ENCODE measurements at regions not wholly inside any gene's neighbourhood (a gene's known extent, or its start where the extent isn't known, plus 50 kb on each side); places are given as distances from the start of the nearest gene placed in this dataset.

DNA sequence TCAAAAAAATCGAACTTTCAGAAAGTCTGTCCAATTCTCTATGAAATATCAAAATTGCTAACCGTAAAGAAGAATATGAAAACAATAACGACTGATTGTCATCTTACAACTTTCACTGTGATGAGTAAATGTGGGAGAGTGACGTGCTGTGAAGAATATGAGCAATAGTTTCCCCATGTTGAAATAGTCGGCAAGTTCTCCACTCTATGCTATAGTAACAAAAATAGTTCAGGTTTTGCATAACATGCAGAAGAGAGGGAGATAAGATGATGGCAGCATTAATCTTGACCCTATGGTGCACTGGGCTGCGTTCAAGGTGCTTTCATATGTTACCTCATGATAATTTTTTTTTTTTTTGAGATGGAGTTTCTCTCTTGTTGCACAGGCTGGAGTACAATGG, 196.8 kb upstream of the CYRIA start:
- TF ChIP-seq YY1 (IDR thresholded peaks at IDR 0.05; ENCODE audit: low read depth) (no peak), EZH2phosphoT487 (IDR thresholded peaks at IDR 0.05; ENCODE audit: borderline replicate concordance, low read depth) (no peak), RAD21 (IDR thresholded peaks at IDR 0.05; ENCODE audit: low read length) (no peak), MEF2A (IDR thresholded peaks at IDR 0.05; ENCODE audit: borderline replicate concordance, low read depth) (no peak), MXI1 (IDR thresholded peaks at IDR 0.05; ENCODE audit: low read depth, low read length) (no peak), USF2 (IDR thresholded peaks at IDR 0.05; ENCODE audit: borderline replicate concordance, low read depth, low read length) (no peak)
- H3K27ac ChIP-seq (ENCODE audit: low read depth in 2 of 2, low read length in 1 of 2) = no peak overlapping the region
- H3K4me2 ChIP-seq = no peak overlapping the region
- no peaks in the 10 kb centered on the region for H3F3A ChIP-seq (replicated peaks; ENCODE audit: insufficient read depth)
- no peak for DNase-seq
- H4K20me1 ChIP-seq (ENCODE audit: insufficient read depth) = no peaks in the 10 kb centered on the region
- no peaks in the 10 kb centered on the region for H3K79me2 ChIP-seq (ENCODE audit: insufficient read depth)
- H3K9ac ChIP-seq = no peak overlapping the region
- ChIA-PET CTCF (no interaction called here), POLR2A (no interaction called here)
- no peaks in the 10 kb centered on the region; a peak in 1 of 4 replicates for H3K4me1 ChIP-seq (ENCODE audit: control insufficient read depth in 1 of 2, insufficient read depth in 2 of 2, low read depth in 1 of 2, low read length in 1 of 2)
- 39% methylated on average over 6 of the region's 6 CpGs for WGBS (ENCODE audit: low lambda C conversion rate)
- no peak overlapping the region for H2AFZ ChIP-seq (ENCODE audit: low read depth)
- H3K4me3 ChIP-seq (ENCODE audit: low read depth in 2 of 2, low read length in 1 of 2) = no peak overlapping the region
- H3K27me3 ChIP-seq (ENCODE audit: insufficient read depth) = no peaks in the 10 kb centered on the region
- H3K36me3 ChIP-seq (replicated peaks in 1 of 2; ENCODE audit: control insufficient read depth in 1 of 2, insufficient read depth in 2 of 2, low read length in 1 of 2) = no peaks in the 10 kb centered on the region
- H3K9me2 ChIP-seq = no peaks in the 10 kb centered on the region
- no peaks in the 10 kb centered on the region for H3K9me3 ChIP-seq

GRCh38 chr2:16861530-16861929, 195.9 kb upstream of the CYRIA start:
- DNase-seq = no peak

More at GRCh38 chr2:16861530-16861929, 195.9 kb upstream of the CYRIA start:
- POLR2A ChIA-PET = interaction anchor here (0.5 kb wide), 1 partner anchor 130 kb away, joined by 3 read pairs; no protein-coding TSS in a partner anchor
- no peaks in the 10 kb centered on the region for H3K36me3 ChIP-seq (replicated peaks in 1 of 2; ENCODE audit: control insufficient read depth in 1 of 2, insufficient read depth in 2 of 2, low read length in 1 of 2)
- no peaks in the 10 kb centered on the region for H3K79me2 ChIP-seq (ENCODE audit: insufficient read depth)
- no peak overlapping the region for H3K4me2 ChIP-seq
- H2AFZ ChIP-seq (ENCODE audit: low read depth) = no peak overlapping the region
- H4K20me1 ChIP-seq (ENCODE audit: insufficient read depth) = no peaks in the 10 kb centered on the region
- no peak overlapping the region for H3K27ac ChIP-seq (ENCODE audit: low read depth in 2 of 2, low read length in 1 of 2)
- no peaks in the 10 kb centered on the region for H3K9me3 ChIP-seq
- TF ChIP-seq SIN3A (IDR thresholded peaks at IDR 0.05; ENCODE audit: borderline replicate concordance, low read depth, low read length) (no peak), MAX (IDR thresholded peaks at IDR 0.05; ENCODE audit: low read depth) (no peak), MEF2A (IDR thresholded peaks at IDR 0.05; ENCODE audit: borderline replicate concordance, low read depth) (no peak), RFX5 (IDR thresholded peaks at IDR 0.05; ENCODE audit: low read length) (no peak), GATA2 (CRISPR knock-in tag; IDR thresholded peaks at IDR 0.05) (no peak), TAF1 (IDR thresholded peaks at IDR 0.05; ENCODE audit: borderline replicate concordance, low read depth, low read length) (no peak), FOXM1 (IDR thresholded peaks at IDR 0.05; ENCODE audit: low read depth) (no peak), USF2 (IDR thresholded peaks at IDR 0.05; ENCODE audit: borderline replicate concordance, low read depth, low read length) (no peak), RAD21 (IDR thresholded peaks at IDR 0.05; ENCODE audit: low read length) (no peak), SMC3 (IDR thresholded peaks at IDR 0.05; ENCODE audit: low read depth, low read length) (no peak)
- TF ChIP-seq, protein P1, sequence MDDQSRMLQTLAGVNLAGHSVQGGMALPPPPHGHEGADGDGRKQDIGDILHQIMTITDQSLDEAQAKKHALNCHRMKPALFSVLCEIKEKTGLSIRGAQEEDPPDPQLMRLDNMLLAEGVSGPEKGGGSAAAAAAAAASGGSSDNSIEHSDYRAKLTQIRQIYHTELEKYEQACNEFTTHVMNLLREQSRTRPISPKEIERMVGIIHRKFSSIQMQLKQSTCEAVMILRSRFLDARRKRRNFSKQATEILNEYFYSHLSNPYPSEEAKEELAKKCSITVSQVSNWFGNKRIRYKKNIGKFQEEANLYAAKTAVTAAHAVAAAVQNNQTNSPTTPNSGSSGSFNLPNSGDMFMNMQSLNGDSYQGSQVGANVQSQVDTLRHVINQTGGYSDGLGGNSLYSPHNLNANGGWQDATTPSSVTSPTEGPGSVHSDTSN (IDR thresholded peaks at IDR 0.05) = no peak
- H3K4me3 ChIP-seq (ENCODE audit: low read depth in 2 of 2, low read length in 1 of 2) = no peak overlapping the region
- no peak overlapping the region for H3K9ac ChIP-seq
- no peaks in the 10 kb centered on the region for H3F3A ChIP-seq (replicated peaks; ENCODE audit: insufficient read depth)
- 27% methylated on average over 2 of the region's 2 CpGs for WGBS (ENCODE audit: low lambda C conversion rate)
- H3K27me3 ChIP-seq (ENCODE audit: insufficient read depth) = no peaks in the 10 kb centered on the region
- H3K4me1 ChIP-seq (ENCODE audit: control insufficient read depth in 1 of 2, insufficient read depth in 2 of 2, low read depth in 1 of 2, low read length in 1 of 2) = no peaks in the 10 kb centered on the region; a peak in 1 of 4 replicates
- no peaks in the 10 kb centered on the region for H3K9me2 ChIP-seq
- CTCF ChIA-PET = interaction anchor here (0.6 to 1.2 kb wide), 3 partner anchors 10 to 39 kb away, joined by 3 read pairs; no protein-coding TSS in a partner anchor
